Gastrocnemius medialis (tissue), 4 donors: ENCODE measurements at regions not wholly inside any gene's neighbourhood (a gene's known extent, or its start where the extent isn't known, plus 50 kb on each side); places are given as distances from the start of the nearest gene placed in this dataset.

Experiments used
- CTCF ChIP-seq, 5 experiments: fragments of 450-650 bp in 3 of 5; fragments of 200-600 bp in 2 of 5; sonication (generic) in 2 of 5; IDR thresholded peaks in 4 of 5; conservative IDR thresholded peaks in 1 of 5; 1 replicate in 4 of 5; 2 replicates in 1 of 5; pipeline ENCODE4 v1.5.1; 2016 to 2019; ENCODE audit warnings: antibody characterized with exemption in 5 of 5, mild to moderate bottlenecking in 3 of 5, moderate library complexity in 3 of 5
- POLR2A ChIP-seq, 2 donors: fragments of 450-650 bp; IDR thresholded peaks; one replicate each; pipeline ENCODE4 v1.6.1; 2017; ENCODE audit warnings: antibody characterized with exemption in 2 of 2, mild to moderate bottlenecking in 2 of 2, moderate library complexity in 2 of 2

DNA sequence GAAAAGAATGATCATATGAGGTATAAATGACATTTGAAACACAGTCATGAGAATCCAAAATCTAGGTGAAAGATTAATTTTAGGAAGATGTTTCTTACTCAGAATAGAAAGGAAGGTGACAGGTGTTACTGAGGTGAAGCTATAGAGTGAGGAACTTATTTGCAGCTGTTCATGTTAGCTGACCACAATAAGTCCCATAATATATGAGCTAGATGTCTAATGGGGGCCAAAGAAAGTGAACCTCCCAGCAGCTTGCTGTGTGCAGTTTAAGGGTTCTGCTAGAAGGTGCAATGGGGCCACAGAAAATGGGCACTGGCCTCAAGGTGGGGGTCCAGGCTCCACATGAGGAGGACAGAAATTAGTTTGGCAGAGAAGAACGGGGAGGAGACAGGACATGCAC is 1374.9 kb upstream of the CRIM1 start:
- TF ChIP-seq CTCF (IDR thresholded peaks at IDR 0.05 in 4 of 5, conservative IDR thresholded peaks at IDR 0.05 in 1 of 5) (no peak), POLR2A (IDR thresholded peaks at IDR 0.05) (no peak)
